SK-N-SH (cell line): ENCODE measurements at regions not wholly inside any gene's neighbourhood (a gene's known extent, or its start where the extent isn't known, plus 50 kb on each side); places are given as distances from the start of the nearest gene placed in this dataset.

Experiments
- CTCF ChIA-PET: fragments of 300-600, 350-600 bp; formaldehyde crosslinking; extraction: SDS; loops from one replicate; lab custom pipeline; 2021; lab: Yijun Ruan, JAX
- POLR2A ChIA-PET: fragments of 350-600 bp; sonication (Branson Sonifier 250); formaldehyde crosslinking; extraction: SDS; loops from one replicate; lab custom pipeline; 2020; ENCODE audit warnings: antibody characterized with exemption, inconsistent platforms; lab: Yijun Ruan, JAX
- DNase-seq: peaks from one replicate; pipeline ENCODE4 v3.0.0; 2012
- H2AFZ ChIP-seq: fragments of 200-600 bp; sonication (generic); 2 replicates; pipeline ENCODE4 v1.8.1; 2016; ENCODE audit warnings: antibody characterized with exemption, mild to moderate bottlenecking, low read depth
- H3F3A ChIP-seq: fragments of 200-600 bp; sonication (generic); replicated peaks from 2 replicates; pipeline ENCODE3; 2016; ENCODE audit warnings: antibody characterized with exemption, mild to moderate bottlenecking; ENCODE audit not compliant: insufficient read depth
- H3K27ac ChIP-seq, 2 experiments: fragments of 200-500 bp in 1 of 2; fragments of 200-600 bp in 1 of 2; sonication (Bioruptor generic) in 1 of 2; sonication (generic), shearing (Covaris generic) in 1 of 2; 2 replicates each; pipeline versions ENCODE4 v1.5.1 to v1.6.1; 2014 to 2016; ENCODE audit warnings: low read depth in 2 of 2, inconsistent platforms in 1 of 2, low read length in 1 of 2, mild to moderate bottlenecking in 1 of 2, mixed read lengths in 1 of 2
- H3K27me3 ChIP-seq: fragments of 200-600 bp; sonication (generic), shearing (Covaris generic); 2 replicates; pipeline ENCODE4 v1.6.1; 2016; ENCODE audit warnings: mixed run types; ENCODE audit not compliant: insufficient read depth
- H3K36me3 ChIP-seq, 2 experiments: fragments of 200-500 bp in 1 of 2; fragments of 200-600 bp in 1 of 2; sonication (Bioruptor generic) in 1 of 2; sonication (generic) in 1 of 2; replicated peaks in 1 of 2; 2 replicates each; pipeline versions ENCODE3 to v1.5.1; 2014 to 2016; ENCODE audit warnings: low read length in 1 of 2, mild to moderate bottlenecking in 1 of 2; ENCODE audit not compliant: insufficient read depth in 2 of 2, control insufficient read depth in 1 of 2
- H3K4me1 ChIP-seq, 2 experiments: fragments of 200-500 bp in 1 of 2; fragments of 200-600 bp in 1 of 2; sonication (Bioruptor generic) in 1 of 2; sonication (generic), shearing (Covaris generic) in 1 of 2; 2 replicates each; pipeline versions ENCODE4 v1.5.1 to v1.6.1; 2014 to 2016; ENCODE audit warnings: low read depth in 1 of 2, low read length in 1 of 2, mixed run types in 1 of 2; ENCODE audit not compliant: insufficient read depth in 2 of 2, control insufficient read depth in 1 of 2
- H3K4me2 ChIP-seq: fragments of 200-600 bp; sonication (generic), shearing (Covaris generic); 2 replicates; pipeline ENCODE4 v1.6.1; 2017; ENCODE audit warnings: mixed run types
- H3K4me3 ChIP-seq, 2 experiments: fragments of 200-500 bp in 1 of 2; fragments of 200-600 bp in 1 of 2; sonication (Bioruptor generic) in 1 of 2; sonication (generic), shearing (Covaris generic) in 1 of 2; 2 replicates each; pipeline versions ENCODE4 v1.5.1 to v1.8.1; 2014 to 2016; ENCODE audit warnings: low read depth in 2 of 2, inconsistent platforms in 1 of 2, low read length in 1 of 2, mild to moderate bottlenecking in 1 of 2, mixed read lengths in 1 of 2, moderate library complexity in 1 of 2
- H3K79me2 ChIP-seq: fragments of 200-600 bp; sonication (generic); 2 replicates; pipeline ENCODE4 v1.8.1; 2017; ENCODE audit warnings: mild to moderate bottlenecking; ENCODE audit not compliant: insufficient read depth
- H3K9ac ChIP-seq: fragments of 200-600 bp; sonication (generic); 2 replicates; pipeline ENCODE4 v1.6.1; 2017; ENCODE audit warnings: mixed run types
- H3K9me2 ChIP-seq: fragments of 200-600 bp; sonication (generic); 2 replicates; pipeline ENCODE4 v1.6.1; 2017; ENCODE audit warnings: mixed run types
- H3K9me3 ChIP-seq: fragments of 200-600 bp; sonication (generic); 2 replicates; pipeline ENCODE4 v1.6.1; 2017; ENCODE audit warnings: mixed run types, mild to moderate bottlenecking, moderate library complexity
- H4K20me1 ChIP-seq: fragments of 200-600 bp; sonication (generic); 2 replicates; pipeline ENCODE4 v1.6.1; 2017; ENCODE audit warnings: mild to moderate bottlenecking, mixed run types; ENCODE audit not compliant: insufficient read depth
- CHD2 ChIP-seq: fragments of 150-350 bp; IDR thresholded peaks from 2 replicates; pipeline ENCODE4 v1.6.1; 2018; ENCODE audit warnings: low read length; ENCODE audit not compliant: partially characterized antibody
- CTCF ChIP-seq: fragments of 200-600 bp; sonication (generic); IDR thresholded peaks from 2 replicates; pipeline ENCODE4 v1.6.1; 2017; ENCODE audit warnings: antibody characterized with exemption, mild to moderate bottlenecking, moderate library complexity
- ELF1 ChIP-seq: IDR thresholded peaks from 2 replicates; pipeline ENCODE4 v1.4.0; 2012
- EP300 ChIP-seq, 2 experiments: IDR thresholded peaks; 2 replicates each; pipeline versions ENCODE4 v1.4.0 to v1.6.1; 2012; ENCODE audit warnings: borderline replicate concordance in 1 of 2, low read depth in 1 of 2, low read length in 1 of 2
- EZH2phosphoT487 ChIP-seq: fragments of 200-600 bp; sonication (generic); IDR thresholded peaks from 2 replicates; pipeline ENCODE4 v1.6.1; 2017; ENCODE audit warnings: low read depth, mixed run types, mild to moderate bottlenecking, antibody characterized with exemption, moderate library complexity, borderline replicate concordance
- FOSL2 ChIP-seq: IDR thresholded peaks from 2 replicates; pipeline ENCODE4 v1.4.0; 2012; ENCODE audit warnings: low read depth, mild to moderate bottlenecking, moderate library complexity, borderline replicate concordance
- FOXJ3 ChIP-seq: sonication (generic); formaldehyde crosslinking; IDR thresholded peaks from 2 replicates; pipeline ENCODE4 v1.5.1; 2020; ENCODE audit warnings: mild to moderate bottlenecking, missing genetic modification reagents
- MAX ChIP-seq: IDR thresholded peaks from 2 replicates; pipeline ENCODE4 v1.4.0; 2012; ENCODE audit warnings: low read depth
- MEF2A ChIP-seq: IDR thresholded peaks from 2 replicates; pipeline ENCODE4 v1.4.0; 2012; ENCODE audit warnings: low read depth, borderline replicate concordance
- MXI1 ChIP-seq: IDR thresholded peaks from 2 replicates; pipeline ENCODE4 v1.6.1; 2012; ENCODE audit warnings: mild to moderate bottlenecking, low read depth, low read length, improper control_type of control experiment
- NFIC ChIP-seq: IDR thresholded peaks from 2 replicates; pipeline ENCODE4 v1.4.0; 2012; ENCODE audit warnings: borderline replicate concordance
- RAD21 ChIP-seq: IDR thresholded peaks from 2 replicates; pipeline ENCODE4 v1.6.1; 2012; ENCODE audit warnings: mild to moderate bottlenecking, low read length
- RCOR1 ChIP-seq: fragments of 150-350 bp; IDR thresholded peaks from 2 replicates; pipeline ENCODE4 v1.6.1; 2017; ENCODE audit warnings: antibody characterized with exemption, low read length
- REST ChIP-seq: IDR thresholded peaks from 2 replicates; pipeline ENCODE4 v1.6.1; 2012; ENCODE audit warnings: mild to moderate bottlenecking, low read depth, low read length, moderate library complexity
- SIN3A ChIP-seq: IDR thresholded peaks from 2 replicates; pipeline ENCODE4 v1.6.1; 2012; ENCODE audit warnings: low read depth, mild to moderate bottlenecking, low read length, moderate library complexity, borderline replicate concordance
- USF1 ChIP-seq: IDR thresholded peaks from 2 replicates; pipeline ENCODE4 v1.4.0; 2012; ENCODE audit warnings: low read depth, borderline replicate concordance
- USF2 ChIP-seq: fragments of 150-350 bp; IDR thresholded peaks from 2 replicates; pipeline ENCODE4 v1.6.1; 2017; ENCODE audit warnings: antibody characterized with exemption, low read length, low read depth, borderline replicate concordance
- WGBS: methylation state at CpG from one replicate; pipeline ENCODE4 v1.1.6; 2017; ENCODE audit warnings: low lambda C conversion rate; 5-methylcytosine and 5-hydroxymethylcytosine counted together

- ChIA-PET POLR2A (no interaction called here), CTCF (no interaction called here)
- H3F3A ChIP-seq: no peaks in the 10 kb centered on the region
- no peaks in the 10 kb centered on the region for H3K9me2 ChIP-seq
- no peaks in the 10 kb centered on the region for H3K27me3 ChIP-seq
- H3K4me3 ChIP-seq: no peak overlapping the region
- no peaks in the 10 kb centered on the region for H4K20me1 ChIP-seq
- no peaks in the 10 kb centered on the region for H3K79me2 ChIP-seq
- no peak overlapping the region for H2AFZ ChIP-seq
- DNase-seq: no peak
- H3K9ac ChIP-seq: no peak overlapping the region
- 1% methylated on average over 10 of the region's 10 CpGs for WGBS
- H3K27ac ChIP-seq: no peak overlapping the region
- no peak for TF ChIP-seq FOXJ3
- no peak for TF ChIP-seq RAD21
- TF ChIP-seq EP300 (IDR thresholded peaks at IDR 0.05; ENCODE audit: borderline replicate concordance in 1 of 2, low read depth in 1 of 2, low read length in 1 of 2): no peak
- no peak for TF ChIP-seq CHD2
- TF ChIP-seq NFIC: no peak
- TF ChIP-seq ELF1: no peak
- TF ChIP-seq RCOR1: no peak
- no peak for TF ChIP-seq MAX
- TF ChIP-seq USF2: no peak
- no peak for TF ChIP-seq MEF2A
- no peak for TF ChIP-seq EZH2phosphoT487
- TF ChIP-seq CTCF: no peak
- TF ChIP-seq USF1: no peak
- no peak for TF ChIP-seq REST
- no peak for TF ChIP-seq MXI1
- no peak for TF ChIP-seq SIN3A
- no peak for TF ChIP-seq FOSL2
- H3K4me1 ChIP-seq: no peaks in the 10 kb centered on the region
- no peaks in the 10 kb centered on the region for H3K9me3 ChIP-seq
- H3K4me2 ChIP-seq: no peak overlapping the region
- H3K36me3 ChIP-seq: no peaks in the 10 kb centered on the region
Measured at GRCh38 chr5:2570586-2570985, 180.9 kb downstream of the IRX2 start.
